BLaER1 (cell line): ENCODE measurements at regions not wholly inside any gene's neighbourhood (a gene's known extent, or its start where the extent isn't known, plus 50 kb on each side); places are given as distances from the start of the nearest gene placed in this dataset.

ENCODE experiments used
- H3K27ac ChIP-seq: shearing (Covaris generic); formaldehyde crosslinking; 2 replicates; pipeline ENCODE4 v1.8.1; 2022
- H3K27me3 ChIP-seq: shearing (Covaris generic); formaldehyde crosslinking; 2 replicates; pipeline ENCODE4 v1.8.1; 2022
- H3K36me3 ChIP-seq: shearing (Covaris generic); formaldehyde crosslinking; 2 replicates; pipeline ENCODE4 v1.8.1; 2022
- H3K4me1 ChIP-seq: shearing (Covaris generic); formaldehyde crosslinking; 2 replicates; pipeline ENCODE4 v1.8.1; 2022
- H3K4me2 ChIP-seq: shearing (Covaris generic); formaldehyde crosslinking; 2 replicates; pipeline ENCODE4 v1.8.1; 2022
- H3K4me3 ChIP-seq: shearing (Covaris generic); formaldehyde crosslinking; 2 replicates; pipeline ENCODE4 v1.8.1; 2022
- H3K9ac ChIP-seq: shearing (Covaris generic); formaldehyde crosslinking; 2 replicates; pipeline ENCODE4 v1.8.1; 2022
- H3K9me3 ChIP-seq: shearing (Covaris generic); formaldehyde crosslinking; 2 replicates; pipeline ENCODE4 v1.8.1; 2022
- H4K20me1 ChIP-seq: shearing (Covaris generic); formaldehyde crosslinking; 2 replicates; pipeline ENCODE4 v1.8.1; 2022
- Cebpa-rat ChIP-seq: shearing (Covaris generic); IDR thresholded peaks from 2 replicates; pipeline ENCODE4 v1.8.1; 2022

- no peaks in the 10 kb centered on the region for H3K4me1 ChIP-seq
- no peak overlapping the region for H3K4me3 ChIP-seq
- H3K36me3 ChIP-seq, result no peaks in the 10 kb centered on the region
- H3K9ac ChIP-seq, result no peak overlapping the region
- H4K20me1 ChIP-seq, result no peaks in the 10 kb centered on the region
- H3K27ac ChIP-seq, result no peak overlapping the region
- H3K9me3 ChIP-seq, result no peaks in the 10 kb centered on the region
- H3K27me3 ChIP-seq, result no peaks in the 10 kb centered on the region
- H3K4me2 ChIP-seq, result no peak overlapping the region
- TF ChIP-seq Cebpa-rat, result no peak
Observed at GRCh38 chr1:60575326-60575977, 501.9 kb upstream of the C1orf87 start.

- no peak overlapping the region for H3K4me3 ChIP-seq
- no peak overlapping the region for H3K27ac ChIP-seq
- TF ChIP-seq Cebpa-rat, result no peak
- no peak overlapping the region for H3K4me2 ChIP-seq
- no peaks in the 10 kb centered on the region for H3K4me1 ChIP-seq
- H3K36me3 ChIP-seq, result no peaks in the 10 kb centered on the region
- H4K20me1 ChIP-seq, result no peaks in the 10 kb centered on the region
- no peaks in the 10 kb centered on the region for H3K27me3 ChIP-seq
- no peak overlapping the region for H3K9ac ChIP-seq
- no peaks in the 10 kb centered on the region for H3K9me3 ChIP-seq
Observed at GRCh38 chr1:60573726-60574409, 500.3 kb upstream of the C1orf87 start.

GRCh38 chr1:60573121-60573520 is 499.6 kb upstream of the C1orf87 start:
- H3K27me3 ChIP-seq, result no peaks in the 10 kb centered on the region
- no peaks in the 10 kb centered on the region for H3K36me3 ChIP-seq
- no peak for TF ChIP-seq Cebpa-rat
- H3K9ac ChIP-seq, result no peak overlapping the region
- H3K4me2 ChIP-seq, result no peak overlapping the region
- H3K27ac ChIP-seq, result no peak overlapping the region
- H3K9me3 ChIP-seq, result no peaks in the 10 kb centered on the region
- no peak overlapping the region for H3K4me3 ChIP-seq
- no peaks in the 10 kb centered on the region for H4K20me1 ChIP-seq
- H3K4me1 ChIP-seq, result no peaks in the 10 kb centered on the region

- Histone ChIP-seq H3K4me2 (no peak overlapping the region), H3K27me3 (no peaks in the 10 kb centered on the region), H3K27ac (no peak overlapping the region), H3K36me3 (no peaks in the 10 kb centered on the region), H3K9me3 (no peaks in the 10 kb centered on the region), H3K4me1 (no peaks in the 10 kb centered on the region), H4K20me1 (no peaks in the 10 kb centered on the region), H3K4me3 (no peak overlapping the region), H3K9ac (no peak overlapping the region)
- TF ChIP-seq Cebpa-rat, result no peak
Observed at GRCh38 chr1:60572378-60572777, 498.8 kb upstream of the C1orf87 start.

GRCh38 chr1:60571811-60572210 is 498.2 kb upstream of the C1orf87 start:
- no peak for TF ChIP-seq Cebpa-rat
- no peaks in the 10 kb centered on the region for H3K4me1 ChIP-seq
- H3K36me3 ChIP-seq, result no peaks in the 10 kb centered on the region
- no peak overlapping the region for H3K27ac ChIP-seq
- no peak overlapping the region for H3K4me3 ChIP-seq
- H3K4me2 ChIP-seq, result no peak overlapping the region
- H3K27me3 ChIP-seq, result no peaks in the 10 kb centered on the region
- no peaks in the 10 kb centered on the region for H4K20me1 ChIP-seq
- no peaks in the 10 kb centered on the region for H3K9me3 ChIP-seq
- no peak overlapping the region for H3K9ac ChIP-seq

- Histone ChIP-seq H4K20me1 (no peaks in the 10 kb centered on the region), H3K27ac (no peak overlapping the region), H3K4me1 (peaks cover 7% of the 10 kb centered on the region), H3K36me3 (no peaks in the 10 kb centered on the region), H3K4me3 (no peak overlapping the region), H3K27me3 (no peaks in the 10 kb centered on the region), H3K4me2 (no peak overlapping the region), H3K9me3 (no peaks in the 10 kb centered on the region), H3K9ac (no peak overlapping the region)
- no peak for TF ChIP-seq Cebpa-rat
Observed at GRCh38 chr1:60569189-60569588, 495.6 kb upstream of the C1orf87 start.

GRCh38 chr1:60567256-60567655 is 493.7 kb upstream of the C1orf87 start:
- Histone ChIP-seq H3K4me1 (peaks cover 7% of the 10 kb centered on the region), H3K4me3 (no peak overlapping the region), H3K9ac (no peak overlapping the region), H3K4me2 (no peak overlapping the region), H3K27me3 (no peaks in the 10 kb centered on the region), H3K36me3 (no peaks in the 10 kb centered on the region), H3K27ac (no peak overlapping the region), H4K20me1 (no peaks in the 10 kb centered on the region), H3K9me3 (no peaks in the 10 kb centered on the region)
- no peak for TF ChIP-seq Cebpa-rat

GRCh38 chr1:60564916-60565750 is 491.6 kb upstream of the C1orf87 start:
- Histone ChIP-seq H3K9me3 (no peaks in the 10 kb centered on the region), H3K4me3 (no peak overlapping the region), H3K27ac (no peak overlapping the region), H3K27me3 (no peaks in the 10 kb centered on the region), H3K4me1 (peaks cover 7% of the 10 kb centered on the region), H3K36me3 (no peaks in the 10 kb centered on the region), H4K20me1 (no peaks in the 10 kb centered on the region), H3K4me2 (no peak overlapping the region; the same call in 1 of the 2 replicates), H3K9ac (no peak overlapping the region)
- no peak for TF ChIP-seq Cebpa-rat

GRCh38 chr1:60563777-60564535 is 490.4 kb upstream of the C1orf87 start:
- H4K20me1 ChIP-seq, result no peaks in the 10 kb centered on the region
- no peak overlapping the region for H3K9ac ChIP-seq
- no peaks in the 10 kb centered on the region for H3K9me3 ChIP-seq
- peaks cover 7% of the 10 kb centered on the region for H3K4me1 ChIP-seq
- TF ChIP-seq Cebpa-rat, result no peak
- no peak overlapping the region for H3K27ac ChIP-seq
- H3K4me3 ChIP-seq, result no peak overlapping the region
- H3K36me3 ChIP-seq, result no peaks in the 10 kb centered on the region
- H3K27me3 ChIP-seq, result no peaks in the 10 kb centered on the region
- no peak overlapping the region for H3K4me2 ChIP-seq
